SJCRH30 (cell line): ENCODE measurements at regions not wholly inside any gene's neighbourhood (a gene's known extent, or its start where the extent isn't known, plus 50 kb on each side); places are given as distances from the start of the nearest gene placed in this dataset.

ENCODE experiments used
- DNase-seq, 2 experiments: peaks; one replicate each; pipeline ENCODE4 v3.0.0-alpha.2; 2015 to 2020
- H3K27ac ChIP-seq: fragments of 250-450 bp; sonication (Bioruptor Pico); 2 replicates; pipeline ENCODE4 v1.5.1; 2020; ENCODE audit warnings: mild to moderate bottlenecking, moderate library complexity
- H3K27me3 ChIP-seq: fragments of 250-450 bp; sonication (Bioruptor Pico); 2 replicates; pipeline ENCODE4 v1.5.1; 2020; ENCODE audit warnings: mild to moderate bottlenecking, moderate library complexity
- H3K36me3 ChIP-seq: fragments of 250-450 bp; sonication (Bioruptor Pico); 2 replicates; pipeline ENCODE4 v1.5.1; 2020; ENCODE audit warnings: mild to moderate bottlenecking, moderate library complexity
- H3K4me1 ChIP-seq: fragments of 250-450 bp; sonication (Bioruptor Pico); 2 replicates; pipeline ENCODE4 v1.5.1; 2020; ENCODE audit warnings: mild to moderate bottlenecking, moderate library complexity
- H3K4me3 ChIP-seq: fragments of 250-450 bp; sonication (Bioruptor Pico); 2 replicates; pipeline ENCODE4 v1.5.1; 2020; ENCODE audit warnings: mild to moderate bottlenecking, moderate library complexity
- H3K9me3 ChIP-seq: fragments of 250-450 bp; sonication (Bioruptor Pico); replicated peaks from 2 replicates; pipeline ENCODE4 v1.5.1; 2020; ENCODE audit warnings: mild to moderate bottlenecking, moderate library complexity

- no peaks in the 10 kb centered on the region for H3K4me1 ChIP-seq
- no peaks in the 10 kb centered on the region for H3K9me3 ChIP-seq
- H3K27me3 ChIP-seq = no peaks in the 10 kb centered on the region
- no peak for DNase-seq
- no peak overlapping the region for H3K4me3 ChIP-seq
- no peak overlapping the region for H3K27ac ChIP-seq
- no peaks in the 10 kb centered on the region for H3K36me3 ChIP-seq
Measured at GRCh38 chr5:2241842-2242241, 359.1 kb upstream of the IRX4 start.

DNA sequence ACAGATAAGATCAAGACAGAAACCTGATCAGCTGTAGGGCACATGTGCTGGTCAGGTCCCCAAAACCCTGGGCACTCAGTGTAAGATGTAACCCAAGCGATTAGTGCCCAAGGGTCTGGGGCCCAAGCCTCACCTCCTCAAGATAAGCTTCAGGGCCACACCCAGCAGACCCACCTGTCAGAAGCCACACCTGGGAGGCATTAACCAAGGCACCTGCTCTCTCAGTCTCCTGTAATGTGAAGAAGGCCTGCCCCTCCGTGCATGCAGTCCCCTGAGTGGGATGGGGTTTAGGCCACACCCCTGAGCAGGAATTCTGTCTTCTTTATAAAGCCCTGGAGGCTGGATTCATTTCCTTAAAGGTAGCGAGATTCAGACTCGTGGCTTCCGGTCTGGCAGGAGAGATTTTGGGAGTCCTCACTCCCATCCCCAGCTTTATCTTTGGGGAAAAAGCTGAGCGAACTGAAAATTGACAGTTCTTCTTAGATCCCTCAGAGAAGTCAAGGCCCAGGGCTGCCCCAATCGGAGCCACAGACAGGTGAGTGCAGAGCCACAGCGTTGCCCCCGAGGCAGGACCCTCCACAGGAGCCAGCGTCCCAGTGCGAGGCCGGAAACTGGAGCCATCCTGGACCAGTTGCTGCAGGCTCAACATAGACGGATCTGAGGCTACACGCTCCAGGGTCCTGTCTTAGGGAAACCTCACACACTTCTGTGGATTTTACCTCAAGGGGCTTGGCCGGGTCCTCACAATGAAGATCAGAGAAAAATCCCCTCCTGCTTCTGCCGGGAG, 357.6 kb upstream of the IRX4 start:
- H3K4me1 ChIP-seq = no peaks in the 10 kb centered on the region
- no peaks in the 10 kb centered on the region for H3K9me3 ChIP-seq
- H3K27me3 ChIP-seq = no peaks in the 10 kb centered on the region
- no peak overlapping the region for H3K4me3 ChIP-seq
- no peak overlapping the region for H3K27ac ChIP-seq
- H3K36me3 ChIP-seq = no peaks in the 10 kb centered on the region
- no peak for DNase-seq

GRCh38 chr5:2239201-2239910, 356.6 kb upstream of the IRX4 start:
- no peaks in the 10 kb centered on the region for H3K4me1 ChIP-seq
- no peak for DNase-seq
- H3K27me3 ChIP-seq = no peaks in the 10 kb centered on the region
- no peak overlapping the region for H3K4me3 ChIP-seq
- H3K27ac ChIP-seq = no peak overlapping the region
- no peaks in the 10 kb centered on the region for H3K36me3 ChIP-seq
- H3K9me3 ChIP-seq = no peaks in the 10 kb centered on the region

- H3K4me1 ChIP-seq = no peaks in the 10 kb centered on the region
- DNase-seq = no peak
- no peaks in the 10 kb centered on the region for H3K9me3 ChIP-seq
- H3K27ac ChIP-seq = no peak overlapping the region
- H3K36me3 ChIP-seq = no peaks in the 10 kb centered on the region
- H3K4me3 ChIP-seq = no peak overlapping the region
- H3K27me3 ChIP-seq = no peaks in the 10 kb centered on the region
Measured at GRCh38 chr5:2238732-2239131, 356.0 kb upstream of the IRX4 start.

GRCh38 chr5:2227433-2227832, 344.7 kb upstream of the IRX4 start:
- no peaks in the 10 kb centered on the region for H3K27me3 ChIP-seq
- H3K36me3 ChIP-seq = no peaks in the 10 kb centered on the region
- no peak overlapping the region for H3K27ac ChIP-seq
- DNase-seq = no peak
- H3K4me1 ChIP-seq = no peaks in the 10 kb centered on the region
- no peaks in the 10 kb centered on the region for H3K9me3 ChIP-seq
- H3K4me3 ChIP-seq = no peak overlapping the region

DNA sequence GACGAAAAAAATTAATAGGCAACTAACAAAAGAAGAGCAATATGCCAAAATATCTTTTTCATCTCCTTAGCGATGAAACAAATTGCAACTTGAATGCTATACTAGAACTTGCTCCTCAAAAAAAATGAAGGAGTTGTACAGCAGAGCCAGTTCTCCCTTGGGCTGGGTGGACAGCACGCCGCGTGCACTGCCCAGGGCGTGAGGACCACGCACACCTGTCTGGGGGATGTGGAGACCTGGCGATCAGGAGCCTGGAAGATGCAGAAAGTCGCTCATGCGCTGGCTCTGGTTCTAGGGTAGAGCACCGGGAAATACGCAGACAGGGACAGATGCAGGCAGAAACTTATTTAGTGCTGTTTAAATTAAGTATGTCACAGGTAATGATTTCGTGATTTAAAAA, 342.0 kb upstream of the IRX4 start:
- Histone ChIP-seq H3K36me3 (no peaks in the 10 kb centered on the region), H3K4me3 (no peak overlapping the region), H3K27ac (no peak overlapping the region), H3K9me3 (no peaks in the 10 kb centered on the region), H3K4me1 (no peaks in the 10 kb centered on the region), H3K27me3 (no peaks in the 10 kb centered on the region)
- DNase-seq = no peak

- H3K27me3 ChIP-seq = no peaks in the 10 kb centered on the region
- no peak for DNase-seq
- no peaks in the 10 kb centered on the region for H3K36me3 ChIP-seq
- H3K27ac ChIP-seq = no peak overlapping the region
- no peaks in the 10 kb centered on the region for H3K9me3 ChIP-seq
- H3K4me3 ChIP-seq = no peak overlapping the region
- H3K4me1 ChIP-seq = no peaks in the 10 kb centered on the region
Measured at GRCh38 chr5:2223303-2223702, 340.6 kb upstream of the IRX4 start.

DNA sequence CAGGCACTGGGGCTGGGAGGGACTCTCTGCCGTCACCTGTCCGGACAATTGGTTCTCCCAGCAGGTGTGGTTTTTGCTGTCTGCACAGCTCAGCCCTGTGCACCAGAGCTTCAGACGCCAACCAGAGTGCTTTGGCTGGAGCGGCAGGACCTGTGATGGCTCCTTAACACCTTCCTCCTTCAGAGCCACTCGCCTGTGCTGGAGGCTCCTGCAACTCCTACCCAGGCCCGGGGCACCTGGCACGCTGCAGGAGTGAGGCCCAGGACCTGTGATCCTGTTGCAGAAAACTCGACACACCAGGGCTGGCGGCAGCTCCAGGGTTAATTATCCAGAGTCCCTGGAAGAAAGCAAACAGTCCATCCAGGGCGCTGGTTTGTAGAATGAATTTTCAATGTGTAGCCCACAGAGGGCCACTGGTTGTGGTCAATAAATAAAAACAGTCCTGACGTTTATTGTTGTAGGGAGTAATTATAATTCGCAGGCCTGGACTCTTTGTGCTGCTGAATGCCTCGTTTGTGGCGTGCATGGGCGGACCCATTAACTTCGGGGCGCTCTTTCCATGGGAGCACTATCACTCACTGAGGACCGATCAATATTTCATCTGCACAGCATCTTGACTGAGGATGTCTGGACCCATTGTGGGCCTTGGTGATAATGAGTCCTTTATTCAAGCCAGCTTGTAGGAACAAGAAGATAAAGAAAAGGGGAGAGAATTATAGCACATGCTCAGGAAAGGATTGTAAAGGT, 339.7 kb upstream of the IRX4 start:
- Histone ChIP-seq H3K4me3 (no peak overlapping the region), H3K27me3 (no peaks in the 10 kb centered on the region), H3K36me3 (no peaks in the 10 kb centered on the region), H3K27ac (no peak overlapping the region), H3K4me1 (no peaks in the 10 kb centered on the region), H3K9me3 (no peaks in the 10 kb centered on the region)
- DNase-seq = no peak

DNA sequence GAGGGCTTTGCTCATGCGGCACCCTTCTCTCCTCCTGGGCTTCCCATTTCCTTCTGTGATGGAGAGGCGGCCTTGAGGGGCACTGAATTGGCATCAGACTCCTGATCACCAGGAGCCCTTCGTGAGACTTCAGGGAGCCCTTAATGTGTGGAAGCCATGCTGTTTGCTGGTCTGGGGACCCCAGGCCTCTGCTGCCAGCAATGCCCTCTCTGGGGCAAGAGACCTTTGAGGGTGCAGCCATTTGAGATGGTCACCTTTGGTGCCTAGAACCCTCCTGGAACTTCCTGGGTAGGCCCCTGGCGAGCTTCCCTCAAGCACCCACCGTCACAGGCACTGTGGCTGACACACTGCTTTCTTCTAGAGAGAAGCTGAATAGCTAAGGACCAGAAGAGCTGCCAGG, 338.7 kb upstream of the IRX4 start:
- no peak for DNase-seq
- no peaks in the 10 kb centered on the region for H3K36me3 ChIP-seq
- no peaks in the 10 kb centered on the region for H3K9me3 ChIP-seq
- H3K27ac ChIP-seq = no peak overlapping the region
- H3K4me1 ChIP-seq = no peaks in the 10 kb centered on the region
- H3K4me3 ChIP-seq = no peak overlapping the region
- H3K27me3 ChIP-seq = no peaks in the 10 kb centered on the region

- H3K36me3 ChIP-seq = no peaks in the 10 kb centered on the region
- DNase-seq = no peak
- H3K27ac ChIP-seq = no peak overlapping the region
- no peaks in the 10 kb centered on the region for H3K4me1 ChIP-seq
- no peak overlapping the region for H3K4me3 ChIP-seq
- no peaks in the 10 kb centered on the region for H3K9me3 ChIP-seq
- no peaks in the 10 kb centered on the region for H3K27me3 ChIP-seq
Measured at GRCh38 chr5:2220741-2221140, 338.0 kb upstream of the IRX4 start.

DNA sequence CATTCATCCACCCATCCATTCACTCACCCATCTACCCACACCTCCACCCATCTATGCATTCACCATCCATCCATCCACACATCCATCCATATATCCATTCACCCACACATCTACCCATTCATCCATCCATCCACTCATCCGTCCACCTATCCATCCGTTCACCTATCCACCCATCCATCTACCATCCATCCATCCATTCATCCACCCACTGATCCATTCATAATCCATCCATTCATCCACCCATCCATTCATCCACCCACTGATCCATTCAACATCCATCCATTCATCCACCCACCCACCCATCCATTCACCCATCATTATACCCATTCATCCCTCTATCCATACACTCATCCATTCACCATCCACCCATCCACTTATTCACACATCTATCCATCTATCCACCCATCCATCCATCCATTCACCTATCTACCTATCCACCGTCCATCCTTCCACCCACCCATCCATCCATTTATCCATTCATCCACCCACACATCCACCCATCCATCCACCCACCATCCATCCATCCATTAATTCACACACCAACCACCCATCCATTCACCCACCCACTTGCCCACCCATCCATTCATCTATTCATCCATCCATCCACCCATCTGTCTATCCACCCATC, 336.5 kb upstream of the IRX4 start:
- Histone ChIP-seq H3K27me3 (no peaks in the 10 kb centered on the region), H3K4me1 (no peaks in the 10 kb centered on the region), H3K9me3 (no peaks in the 10 kb centered on the region), H3K27ac (no peak overlapping the region), H3K4me3 (no peak overlapping the region), H3K36me3 (no peaks in the 10 kb centered on the region)
- no peak for DNase-seq

- H3K4me3 ChIP-seq = no peak overlapping the region
- H3K27me3 ChIP-seq = no peaks in the 10 kb centered on the region
- H3K4me1 ChIP-seq = no peaks in the 10 kb centered on the region
- no peaks in the 10 kb centered on the region for H3K9me3 ChIP-seq
- no peak for DNase-seq
- H3K27ac ChIP-seq = no peak overlapping the region
- H3K36me3 ChIP-seq = no peaks in the 10 kb centered on the region
Measured at GRCh38 chr5:2217219-2217618, 334.5 kb upstream of the IRX4 start.

- Histone ChIP-seq H3K27me3 (no peaks in the 10 kb centered on the region), H3K9me3 (no peaks in the 10 kb centered on the region), H3K36me3 (no peaks in the 10 kb centered on the region), H3K4me3 (no peak overlapping the region), H3K27ac (no peak overlapping the region), H3K4me1 (no peaks in the 10 kb centered on the region)
- DNase-seq = no peak
Measured at GRCh38 chr5:2214910-2215590, 332.3 kb upstream of the IRX4 start.

DNA sequence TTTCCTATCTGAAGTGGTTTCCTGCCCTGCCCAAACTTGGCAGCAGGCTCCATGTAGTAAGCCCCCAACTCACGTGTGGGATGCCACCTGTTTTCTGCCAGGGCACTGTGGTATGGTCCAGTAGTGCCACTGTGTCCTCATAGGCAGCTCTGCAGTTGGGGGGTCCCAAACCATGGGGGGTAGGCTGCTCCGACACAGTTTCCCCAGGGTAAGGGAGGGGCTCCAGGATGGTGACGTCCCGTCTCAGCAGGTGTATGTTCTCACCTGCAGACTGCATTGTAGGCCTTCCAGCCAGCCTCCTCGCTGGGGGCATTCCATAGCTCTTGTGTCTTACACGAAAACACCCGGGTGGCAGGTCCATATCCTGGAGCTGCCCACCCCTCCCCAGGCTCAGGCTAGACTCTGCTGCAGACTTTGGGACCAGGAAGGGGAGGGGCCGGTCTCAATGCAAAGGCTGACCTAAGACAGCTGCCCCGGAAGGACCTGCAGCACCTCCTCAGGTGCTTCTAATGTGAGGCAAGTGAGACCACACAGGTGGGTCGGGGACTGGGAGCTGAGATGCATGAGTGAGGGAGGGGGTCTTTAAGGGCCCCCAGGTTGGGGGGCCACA, 330.5 kb upstream of the IRX4 start:
- no peak for DNase-seq
- no peaks in the 10 kb centered on the region for H3K9me3 ChIP-seq
- no peaks in the 10 kb centered on the region for H3K27me3 ChIP-seq
- no peaks in the 10 kb centered on the region for H3K4me1 ChIP-seq
- no peak overlapping the region for H3K4me3 ChIP-seq
- no peaks in the 10 kb centered on the region for H3K36me3 ChIP-seq
- H3K27ac ChIP-seq = no peak overlapping the region
